Medulla oblongata (tissue), 1 donor: ENCODE measurements at regions not wholly inside any gene's neighbourhood (a gene's known extent, or its start where the extent isn't known, plus 50 kb on each side); places are given as distances from the start of the nearest gene placed in this dataset.
"Not testable (repeated sequence)": the region's sequence is repeated elsewhere in the genome, so short reads cannot be mapped to it uniquely, and the experiment has no call there.

Experiments used
- DNase-seq: peaks from one replicate; pipeline ENCODE4 v3.0.0-alpha.2; 2015; ENCODE audit errors: extremely low spot score

GRCh38 chrX:117487421-117487820 lies 629.2 kb downstream of the KLHL13 start:
- DNase-seq: no peak

DNA sequence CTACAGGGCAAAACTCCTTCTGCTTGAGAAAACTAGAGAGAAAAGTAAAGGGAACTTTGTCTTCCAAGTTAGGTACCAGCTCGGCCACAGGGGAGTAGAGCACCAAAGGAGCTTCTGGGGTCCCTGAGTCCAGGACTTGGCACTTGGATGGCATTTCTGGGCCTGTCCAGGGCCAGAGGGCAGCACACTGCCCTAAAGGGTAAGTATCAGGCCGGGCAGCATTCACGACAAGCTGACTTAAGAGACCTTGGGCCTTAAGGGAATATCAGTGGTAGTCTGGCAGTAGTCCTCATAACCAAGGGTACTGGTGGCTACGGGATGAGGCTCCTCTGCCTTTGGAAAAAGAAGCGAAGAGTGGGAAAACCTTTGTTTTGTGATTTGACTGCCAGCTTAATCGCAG lies 632.7 kb downstream of the KLHL13 start:
- no peak for DNase-seq

- no peak for DNase-seq
Measured at GRCh38 chrX:117458243-117458968, 658.2 kb downstream of the KLHL13 start.

DNA sequence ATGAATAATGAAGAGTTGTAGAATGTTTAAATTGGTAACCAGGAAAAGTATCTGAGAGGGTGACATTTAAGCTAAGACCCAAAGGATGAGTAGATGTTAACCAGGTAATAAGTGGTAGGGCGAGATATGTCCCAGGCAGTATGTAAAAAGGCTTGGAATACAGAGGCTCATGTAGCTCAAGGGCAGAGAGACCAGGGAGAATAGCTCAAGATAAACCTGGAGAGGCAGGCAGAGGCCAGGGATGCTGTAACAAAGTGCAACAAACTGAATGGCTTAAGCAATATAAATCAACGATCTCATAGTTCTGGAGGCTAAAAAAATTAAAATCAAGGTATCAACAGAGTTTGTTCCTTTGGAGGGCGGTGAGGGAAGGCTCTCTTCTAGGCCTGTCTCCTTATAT lies 660.8 kb downstream of the KLHL13 start:
- DNase-seq: no peak

- no peak for DNase-seq
Measured at GRCh38 chrX:117429501-117429900, 687.1 kb downstream of the KLHL13 start.

- no peak for DNase-seq
Measured at GRCh38 chrX:117407449-117408150, 709.0 kb downstream of the KLHL13 start.

DNA sequence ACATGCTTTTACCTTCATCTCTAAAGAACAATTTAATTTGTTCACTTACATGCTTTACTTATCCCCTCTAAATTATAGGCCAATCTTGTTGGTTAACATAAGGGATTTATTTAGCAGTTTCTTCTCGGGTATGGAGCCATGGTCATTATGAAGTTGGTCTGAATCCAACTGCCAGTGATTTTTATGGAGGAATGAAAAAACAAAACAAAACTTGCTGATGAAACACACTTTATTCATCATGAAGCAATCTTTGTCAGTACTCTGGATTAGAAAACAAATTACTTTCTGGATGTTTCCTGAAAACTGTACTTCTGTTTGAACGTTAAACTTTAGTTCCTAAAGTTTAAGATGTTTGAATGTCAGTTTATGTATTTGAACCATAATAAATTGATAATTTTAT lies 715.8 kb downstream of the KLHL13 start:
- no peak for DNase-seq

GRCh38 chrX:117400005-117400404 lies 716.6 kb downstream of the KLHL13 start:
- no peak for DNase-seq

- no peak for DNase-seq
Measured at GRCh38 chrX:117397844-117398243, 718.8 kb downstream of the KLHL13 start.

GRCh38 chrX:117394506-117395070 lies 722.0 kb downstream of the KLHL13 start:
- not testable (repeated sequence) for DNase-seq

- not testable (repeated sequence) for DNase-seq
Measured at GRCh38 chrX:117392360-117392759, 724.2 kb downstream of the KLHL13 start.

- no peak for DNase-seq
Measured at GRCh38 chrX:117376460-117376859, 740.1 kb downstream of the KLHL13 start.

DNA sequence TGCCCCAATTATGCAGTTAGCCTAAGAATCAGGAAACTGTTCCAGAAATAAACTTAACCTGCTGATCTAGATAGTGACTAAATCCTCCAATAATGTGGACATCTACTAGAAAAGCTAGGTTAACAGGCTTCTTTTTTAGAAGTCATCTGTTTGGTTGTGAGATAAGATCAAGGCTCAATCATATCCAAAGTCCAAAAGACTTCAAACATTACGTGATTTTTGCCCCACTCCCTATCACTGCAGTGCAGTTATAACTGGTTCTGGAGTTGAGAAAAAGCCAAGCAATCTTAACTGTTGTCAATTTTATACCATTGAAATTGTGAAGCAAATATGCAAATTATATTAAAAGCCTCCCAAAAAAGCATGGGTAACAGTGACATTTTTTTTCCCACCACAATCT lies 781.4 kb downstream of the KLHL13 start:
- no peak for DNase-seq

DNA sequence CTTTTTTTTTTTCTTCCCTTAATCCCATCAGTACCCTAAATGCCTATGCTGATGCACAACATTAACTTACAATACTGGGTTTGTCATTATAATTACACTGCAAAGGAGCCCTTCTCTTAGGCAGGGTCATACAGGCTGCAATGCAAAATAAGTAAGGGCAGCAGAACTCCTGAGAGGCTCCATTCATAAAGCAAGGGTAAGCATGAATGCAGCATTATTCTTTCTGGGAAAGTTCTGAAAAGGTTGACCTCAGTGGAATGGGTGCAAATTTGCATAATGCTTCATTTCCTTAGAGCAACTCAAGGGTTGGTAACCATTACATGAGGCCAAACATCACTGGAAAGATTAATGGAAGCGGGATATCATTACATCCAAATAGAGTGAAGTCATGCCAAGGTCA lies 789.2 kb downstream of the KLHL13 start:
- DNase-seq: no peak

- no peak for DNase-seq
Measured at GRCh38 chrX:117325706-117326105, 790.9 kb downstream of the KLHL13 start.

DNA sequence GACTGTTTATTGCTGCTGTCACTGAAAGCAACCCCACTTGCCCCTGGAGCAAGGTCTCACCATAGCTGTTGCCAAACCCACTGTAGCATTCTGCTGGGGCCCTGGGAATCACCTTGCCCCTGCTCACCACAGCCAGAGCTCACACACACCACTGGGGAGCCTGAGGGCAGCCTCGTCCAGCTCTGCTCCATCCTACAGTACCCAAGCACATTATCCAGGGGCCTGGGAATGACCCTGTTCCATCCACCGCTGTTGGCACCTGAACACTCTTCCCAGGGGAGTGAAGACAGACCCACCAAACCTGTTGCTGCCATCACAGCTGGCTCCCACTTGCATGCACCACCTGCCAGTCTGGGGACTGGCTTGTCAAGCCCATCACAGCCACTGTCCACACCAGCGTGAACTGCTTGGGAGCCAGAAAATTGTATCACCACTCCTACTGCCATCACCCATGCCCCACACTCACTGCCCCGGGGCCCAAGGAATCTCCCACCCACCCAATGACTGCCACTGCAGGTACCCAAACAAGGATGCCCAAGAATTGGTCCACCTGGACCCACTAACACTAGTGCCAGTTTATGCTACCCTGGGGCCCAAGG lies 811.3 kb downstream of the KLHL13 start:
- no peak for DNase-seq

DNA sequence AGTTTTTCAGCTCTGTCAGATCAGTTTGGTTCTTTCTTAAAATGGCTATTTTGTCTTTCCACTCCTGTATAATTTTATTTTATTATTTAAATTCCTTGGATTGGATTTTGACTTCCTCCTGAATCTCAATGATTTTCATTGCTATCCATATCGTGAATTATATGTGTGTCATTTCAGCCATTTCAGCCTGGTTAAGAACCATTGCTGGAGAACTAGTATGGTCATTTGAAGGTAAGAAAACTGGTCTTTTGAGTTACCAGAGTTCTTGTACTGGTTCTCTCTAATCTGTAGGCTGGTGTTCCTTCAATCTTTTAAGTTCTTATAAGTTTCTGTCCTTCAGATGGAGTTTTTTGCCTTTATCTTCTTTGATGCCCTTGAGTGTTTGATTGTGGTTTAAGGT lies 815.5 kb downstream of the KLHL13 start:
- DNase-seq: no peak

DNA sequence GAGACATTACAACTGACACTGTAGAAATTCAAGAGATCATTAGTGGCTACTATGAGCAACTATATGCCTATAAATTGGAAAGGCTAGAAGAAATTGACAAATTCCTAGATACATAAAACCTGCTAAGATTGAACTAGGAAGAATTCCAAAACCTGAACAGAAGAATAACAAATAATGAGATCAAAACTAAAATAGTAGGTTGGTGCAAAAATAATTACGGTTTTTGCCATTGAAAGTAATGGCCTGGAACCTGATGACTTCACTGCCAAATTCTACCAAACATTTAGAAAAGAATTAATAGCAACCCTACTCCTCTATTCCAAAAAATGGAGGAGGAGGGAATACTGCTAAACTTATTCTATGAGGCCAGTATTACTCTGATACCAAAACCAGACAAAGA lies 824.9 kb downstream of the KLHL13 start:
- no peak for DNase-seq

DNA sequence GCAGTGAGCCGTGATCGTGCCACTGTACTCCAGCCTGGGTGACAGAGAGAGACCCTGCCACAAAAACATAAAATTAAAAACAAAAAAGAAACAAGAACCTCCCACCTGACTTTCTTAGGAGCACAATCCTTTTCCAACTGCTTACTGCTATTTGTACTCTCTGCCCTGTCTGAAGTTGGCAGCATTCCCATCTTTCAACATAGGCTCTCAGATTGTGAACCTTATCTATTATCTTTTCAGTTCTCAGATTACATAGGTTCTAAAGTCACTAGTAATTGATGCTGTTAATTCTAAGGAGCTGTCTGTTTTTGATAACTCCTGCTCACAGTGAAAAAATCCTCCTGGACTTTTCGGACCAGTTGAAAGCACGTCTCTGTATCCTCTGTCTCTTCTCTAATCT lies 812.2 kb upstream of the CT83 start:
- no peak for DNase-seq
